Mesendoderm (in vitro differentiated cells): ENCODE measurements at regions not wholly inside any gene's neighbourhood (a gene's known extent, or its start where the extent isn't known, plus 50 kb on each side); places are given as distances from the start of the nearest gene placed in this dataset.

ENCODE experiments used
- DNase-seq: peaks from one replicate; pipeline ENCODE4 v3.0.0; 2013
- H2AK5ac ChIP-seq: 2 replicates; pipeline ENCODE4 v1.6.1; 2013; ENCODE audit warnings: low read length, inconsistent platforms
- H2BK120ac ChIP-seq: 2 replicates; pipeline ENCODE4 v1.6.1; 2013; ENCODE audit warnings: low read depth, mild to moderate bottlenecking, low read length, moderate library complexity, mixed read lengths
- H2BK15ac ChIP-seq: replicated peaks from 2 replicates; pipeline ENCODE4 v1.6.1; 2013; ENCODE audit warnings: low read depth, mild to moderate bottlenecking, moderate library complexity
- H2BK5ac ChIP-seq: 2 replicates; pipeline ENCODE4 v1.6.1; 2013; ENCODE audit warnings: low read length, inconsistent platforms
- H3K18ac ChIP-seq: 2 replicates; pipeline ENCODE4 v1.6.1; 2013; ENCODE audit warnings: mild to moderate bottlenecking, low read length, mixed read lengths
- H3K23ac ChIP-seq: one replicate; pipeline ENCODE4 v1.6.1; 2013; ENCODE audit warnings: low read length
- H3K27ac ChIP-seq: 2 replicates; pipeline ENCODE4 v1.5.1; 2013; ENCODE audit warnings: low read depth, mild to moderate bottlenecking, inconsistent platforms, low read length, moderate library complexity
- H3K27me3 ChIP-seq: 2 replicates; pipeline ENCODE4 v1.6.1; 2013; ENCODE audit warnings: low read length, control low read depth, mild to moderate bottlenecking, inconsistent platforms; ENCODE audit not compliant: insufficient read depth, poor library complexity
- H3K36me3 ChIP-seq: 2 replicates; pipeline ENCODE4 v1.6.1; 2013; ENCODE audit warnings: low read length, inconsistent platforms; ENCODE audit not compliant: control insufficient read depth, insufficient read depth
- H3K4ac ChIP-seq: one replicate; pipeline ENCODE4 v1.6.1; 2013; ENCODE audit warnings: low read depth, mild to moderate bottlenecking, low read length, moderate library complexity
- H3K4me1 ChIP-seq: 2 replicates; pipeline ENCODE4 v1.6.1; 2013; ENCODE audit warnings: low read depth, low read length, inconsistent platforms; ENCODE audit not compliant: control insufficient read depth
- H3K4me2 ChIP-seq: 2 replicates; pipeline ENCODE4 v1.6.1; 2013; ENCODE audit warnings: low read length
- H3K4me3 ChIP-seq: 2 replicates; pipeline ENCODE4 v1.5.1; 2013; ENCODE audit warnings: mild to moderate bottlenecking, low read length
- H3K56ac ChIP-seq: one replicate; pipeline ENCODE4 v1.6.1; 2013; ENCODE audit warnings: low read length
- H3K79me1 ChIP-seq: 2 replicates; pipeline ENCODE4 v1.6.1; 2013; ENCODE audit warnings: low read length, inconsistent platforms
- H3K79me2 ChIP-seq: 2 replicates; pipeline ENCODE4 v1.6.1; 2013; ENCODE audit warnings: mild to moderate bottlenecking, low read length; ENCODE audit not compliant: control insufficient read depth, insufficient read depth
- H3K9ac ChIP-seq: 2 replicates; pipeline ENCODE4 v1.6.1; 2013; ENCODE audit warnings: low read length, inconsistent platforms
- H4K5ac ChIP-seq: one replicate; pipeline ENCODE4 v1.6.1; 2013; ENCODE audit warnings: low read length
- H4K8ac ChIP-seq: one replicate; pipeline ENCODE4 v1.6.1; 2013; ENCODE audit warnings: low read depth, mild to moderate bottlenecking, control low read depth, low read length, moderate library complexity
- WGBS: extraction: QIAGEN DNeasy Blood & Tissue Kit; methylation state at CpG from one replicate; pipeline ENCODE4 v1.1.7; 2013; ENCODE audit warnings: low lambda C conversion rate, missing lambda C conversion rate; ENCODE audit not compliant: insufficient coverage; ENCODE audit errors: extremely low coverage; 5-methylcytosine and 5-hydroxymethylcytosine counted together

DNA sequence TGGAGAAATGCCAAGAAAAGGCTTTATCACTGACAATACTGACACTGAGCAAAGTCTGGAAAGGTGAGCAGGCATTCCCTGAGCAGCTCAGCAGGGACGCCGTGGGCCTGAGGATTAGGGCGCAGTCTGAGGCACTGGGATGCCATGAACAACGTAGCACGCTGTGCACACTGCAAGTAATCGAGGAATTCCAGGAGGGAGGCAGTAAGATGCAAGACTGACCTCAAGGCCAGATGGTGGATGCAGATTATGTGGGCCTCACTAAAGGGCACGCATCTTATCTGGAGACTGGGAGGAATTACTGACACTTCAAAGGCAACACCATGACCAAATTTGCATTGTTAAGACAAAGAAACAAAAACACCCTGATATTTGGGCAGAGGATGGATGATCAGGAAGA, 50.4 kb upstream of the OPCML start:
- Histone ChIP-seq H3K4me2 (no peak overlapping the region), H2BK5ac (no peak overlapping the region), H3K4me3 (no peak overlapping the region), H3K27me3 (no peaks in the 10 kb centered on the region), H3K56ac (no peak overlapping the region), H2AK5ac (no peak overlapping the region), H3K4me1 (peaks cover 3% of the 10 kb centered on the region), H3K18ac (no peak overlapping the region), H3K4ac (no peak overlapping the region), H4K8ac (no peak overlapping the region), H2BK120ac (no peak overlapping the region), H4K5ac (no peak overlapping the region), H3K79me1 (no peaks in the 10 kb centered on the region), H3K36me3 (no peaks in the 10 kb centered on the region), H3K9ac (no peak overlapping the region), H3K27ac (no peak overlapping the region), H3K79me2 (no peaks in the 10 kb centered on the region), H3K23ac (no peak overlapping the region), H2BK15ac (no peak overlapping the region)
- WGBS: no CpG with 5 or more reads among the region's 7 CpGs
- DNase-seq: no peak

DNA sequence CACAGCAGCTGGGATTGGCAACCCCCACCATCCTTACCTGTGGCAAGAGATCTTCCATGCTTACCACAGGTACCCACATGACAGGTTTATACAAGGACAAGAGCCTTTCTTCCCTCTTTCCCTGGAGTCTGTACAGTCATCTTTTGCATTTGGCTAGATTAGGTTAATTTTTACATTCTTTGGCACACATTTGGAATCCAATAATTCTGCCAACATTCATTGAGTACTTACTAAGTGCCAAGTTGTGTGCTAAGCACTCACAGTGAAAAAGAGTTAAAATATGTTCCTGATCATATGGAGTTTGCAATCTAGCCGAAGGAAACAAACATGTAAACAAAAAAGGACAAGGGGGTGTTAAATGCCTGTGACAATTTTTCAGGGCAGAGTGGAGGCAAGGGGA, 50.0 kb upstream of the OPCML start:
- Histone ChIP-seq H2BK120ac (no peak overlapping the region), H3K4me3 (no peak overlapping the region), H3K79me2 (no peaks in the 10 kb centered on the region), H3K56ac (no peak overlapping the region), H3K36me3 (no peaks in the 10 kb centered on the region), H3K79me1 (no peaks in the 10 kb centered on the region), H3K27ac (no peak overlapping the region), H2AK5ac (no peak overlapping the region), H3K23ac (no peak overlapping the region), H2BK15ac (no peak overlapping the region), H3K4me2 (no peak overlapping the region), H4K5ac (no peak overlapping the region), H3K4me1 (peaks cover 3% of the 10 kb centered on the region), H2BK5ac (no peak overlapping the region), H3K9ac (no peak overlapping the region), H3K27me3 (no peaks in the 10 kb centered on the region), H3K18ac (no peak overlapping the region), H3K4ac (no peak overlapping the region), H4K8ac (no peak overlapping the region)
- DNase-seq: no peak
- WGBS: no CpG with 5 or more reads among the region's 1 CpG
